DMS 273 treated with DMSO at 0.1 percent for 48 hours (cell line): ENCODE measurements at regions not wholly inside any gene's neighbourhood (a gene's known extent, or its start where the extent isn't known, plus 50 kb on each side); places are given as distances from the start of the nearest gene placed in this dataset.
"Not testable (repeated sequence)": the region's sequence is repeated elsewhere in the genome, so short reads cannot be mapped to it uniquely, and the experiment has no call there.

Experiments
- DNase-seq: peaks from one replicate; lab custom pipeline; 2025; lab: John Stamatoyannopoulos, UW

GRCh38 chr5:24141046-24141445, 503.7 kb downstream of the CDH10 start:
- DNase-seq, result no peak

GRCh38 chr5:24142341-24142740, 502.4 kb downstream of the CDH10 start:
- no peak for DNase-seq

DNA sequence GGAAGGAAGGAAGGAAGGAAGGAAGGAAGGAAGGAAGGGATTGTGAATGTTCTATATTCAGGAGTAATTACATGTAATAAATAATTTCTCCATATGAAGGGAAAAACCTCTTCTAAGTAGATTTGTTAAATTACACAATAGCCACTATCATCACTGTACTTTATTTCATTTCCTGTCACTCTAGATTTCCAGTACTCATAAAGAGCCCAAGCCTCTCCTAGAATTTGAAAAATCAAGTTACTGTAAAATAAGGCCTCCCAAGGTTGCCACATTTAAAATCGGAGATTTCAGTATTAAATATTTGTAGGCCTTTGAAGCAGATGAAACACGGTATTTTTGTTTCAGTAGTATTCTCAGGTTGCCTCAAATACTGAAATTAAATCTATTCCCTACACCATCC, 499.0 kb downstream of the CDH10 start:
- no peak for DNase-seq

GRCh38 chr5:24161559-24161958, 483.2 kb downstream of the CDH10 start:
- no peak for DNase-seq

DNA sequence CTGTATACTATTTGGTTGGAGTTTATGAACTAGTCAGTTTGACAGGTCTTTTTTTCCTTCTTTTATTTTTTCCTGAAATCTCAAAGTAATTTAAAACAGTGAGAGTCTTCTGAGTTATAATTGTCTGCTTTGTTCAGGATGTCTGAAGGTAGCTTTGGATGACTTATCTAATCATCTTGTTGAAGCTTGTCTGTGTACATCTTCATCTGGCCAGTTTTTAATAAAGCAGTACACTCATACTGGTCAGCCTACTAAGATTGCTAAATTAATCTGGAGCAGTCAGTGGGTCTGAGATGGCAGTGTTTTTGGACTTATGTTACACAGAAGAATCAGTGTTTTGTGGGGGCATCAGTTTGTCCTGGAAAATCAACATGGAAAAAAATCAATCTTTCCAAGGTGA, 482.4 kb downstream of the CDH10 start:
- DNase-seq, result no peak

- DNase-seq, result no peak
Measured at GRCh38 chr5:24163091-24163490, 481.7 kb downstream of the CDH10 start.

GRCh38 chr5:24167806-24168205, 477.0 kb downstream of the CDH10 start:
- DNase-seq, result no peak

DNA sequence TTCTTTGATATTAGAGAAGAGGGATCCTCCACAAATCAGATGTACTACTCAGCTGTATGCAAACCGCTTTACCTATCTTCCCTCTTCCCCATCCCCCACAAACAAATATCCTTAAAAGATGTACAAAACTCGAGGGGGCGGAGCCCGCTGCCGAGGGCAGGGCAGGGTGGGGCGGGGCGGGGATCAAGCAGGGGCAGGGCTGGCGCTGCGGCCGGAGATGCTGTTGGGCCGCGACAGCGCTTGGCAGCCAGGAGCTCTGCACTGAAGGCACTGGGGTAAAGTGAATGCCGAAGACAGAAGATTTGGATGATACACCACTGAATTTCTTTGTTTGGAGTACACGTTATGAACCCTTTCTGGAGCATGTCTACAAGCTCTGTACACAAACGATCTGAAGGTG, 474.8 kb downstream of the CDH10 start:
- no peak for DNase-seq

GRCh38 chr5:24170930-24171329, 473.8 kb downstream of the CDH10 start:
- DNase-seq, result not testable (repeated sequence)

- no peak for DNase-seq
Measured at GRCh38 chr5:24177821-24178220, 467.0 kb downstream of the CDH10 start.

- no peak for DNase-seq
Measured at GRCh38 chr5:24183981-24184380, 460.8 kb downstream of the CDH10 start.

DNA sequence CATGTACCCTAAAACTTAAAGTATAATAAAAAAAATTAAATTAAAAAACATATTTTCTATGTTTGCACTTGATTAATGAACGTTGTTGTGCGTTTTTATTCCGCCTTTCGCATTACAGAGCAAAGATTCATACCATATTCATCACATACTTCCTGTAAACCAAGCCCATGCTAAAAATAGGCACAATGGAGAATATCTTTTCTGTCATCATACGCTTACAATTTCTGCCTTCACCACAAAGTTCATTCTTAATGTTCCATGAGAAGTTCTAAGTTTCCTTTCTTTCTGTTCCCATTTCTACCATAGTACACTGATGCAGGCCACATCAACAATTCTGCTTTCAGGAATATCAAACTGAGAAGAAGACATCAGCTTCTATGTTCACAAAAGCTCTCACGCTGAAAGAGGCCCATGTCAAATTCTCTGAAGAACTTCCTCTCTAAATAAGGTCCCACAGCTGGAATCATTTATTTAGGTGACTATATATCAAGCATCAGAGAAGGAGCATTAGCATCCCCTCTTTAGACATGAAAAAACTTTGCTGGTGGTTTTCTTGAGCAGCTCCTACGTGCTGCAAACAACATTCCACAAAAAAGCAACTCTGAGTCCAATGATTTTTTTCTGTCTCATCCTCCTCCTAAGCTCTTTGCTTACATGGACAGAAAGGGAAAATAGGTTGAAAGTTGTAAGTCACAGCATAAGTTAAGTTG, 456.4 kb downstream of the CDH10 start:
- DNase-seq, result no peak

- DNase-seq, result no peak
Measured at GRCh38 chr5:24196789-24197188, 448.0 kb downstream of the CDH10 start.

GRCh38 chr5:24208686-24209106, 436.1 kb downstream of the CDH10 start:
- no peak for DNase-seq

- no peak for DNase-seq
Measured at GRCh38 chr5:24215114-24215513, 429.7 kb downstream of the CDH10 start.

GRCh38 chr5:24222876-24223275, 421.9 kb downstream of the CDH10 start:
- DNase-seq, result no peak

DNA sequence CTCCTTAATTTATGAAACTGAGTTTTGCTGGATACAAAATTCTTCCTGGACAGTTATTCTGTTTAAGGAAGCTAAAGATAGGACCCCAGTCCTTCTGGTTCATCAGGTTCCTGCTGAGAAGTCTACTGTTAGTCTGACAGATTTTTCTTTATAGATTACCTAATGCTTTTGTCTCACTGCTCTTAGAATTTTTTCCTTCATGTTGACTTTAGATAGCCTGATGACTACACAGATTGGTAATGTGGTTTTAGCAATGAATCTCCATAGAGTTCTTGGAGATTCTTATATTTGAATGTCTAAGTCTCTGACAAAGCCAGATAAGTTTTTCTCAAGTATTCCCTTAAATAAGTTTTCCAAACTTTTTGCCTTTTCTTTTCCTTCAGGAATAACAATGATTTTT, 419.7 kb downstream of the CDH10 start:
- DNase-seq, result no peak

DNA sequence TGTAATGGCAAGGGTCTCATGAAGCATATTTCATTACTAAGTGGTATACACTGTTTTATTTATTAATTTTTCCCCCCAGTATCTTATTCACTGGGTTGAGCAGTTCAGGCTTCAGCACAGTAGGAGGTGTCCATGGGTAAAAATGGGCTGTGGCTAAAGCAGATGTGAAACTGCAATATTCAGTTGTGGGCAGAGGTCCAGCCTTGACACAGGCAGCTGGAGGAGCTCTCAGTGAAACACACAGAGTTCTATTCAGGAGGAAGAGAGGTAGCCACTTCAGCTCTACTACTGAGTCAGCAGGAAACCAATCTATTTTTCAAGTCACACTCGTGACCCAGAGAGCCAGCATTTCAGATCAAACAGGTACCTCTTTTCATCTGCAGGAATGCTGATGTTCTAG, 418.3 kb downstream of the CDH10 start:
- DNase-seq, result no peak

DNA sequence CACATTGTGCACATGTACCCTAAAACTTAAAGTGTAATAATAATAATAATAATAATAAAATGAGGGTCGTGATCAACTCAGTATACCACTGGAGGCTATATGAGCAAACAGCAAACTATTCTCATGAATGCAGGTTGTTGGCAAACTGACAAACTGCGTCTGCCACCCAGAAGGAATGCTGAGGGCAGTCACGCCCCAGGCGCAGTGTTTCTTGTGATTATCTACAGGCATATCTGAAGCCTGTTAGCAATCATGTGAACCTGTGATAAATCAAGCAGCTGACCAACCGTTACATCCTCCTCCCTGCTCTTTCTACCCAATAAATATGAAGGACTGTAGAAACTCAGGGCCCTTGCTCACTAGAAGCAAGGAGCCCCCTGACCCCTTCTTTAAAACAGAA, 416.9 kb downstream of the CDH10 start:
- not testable (repeated sequence) for DNase-seq

DNA sequence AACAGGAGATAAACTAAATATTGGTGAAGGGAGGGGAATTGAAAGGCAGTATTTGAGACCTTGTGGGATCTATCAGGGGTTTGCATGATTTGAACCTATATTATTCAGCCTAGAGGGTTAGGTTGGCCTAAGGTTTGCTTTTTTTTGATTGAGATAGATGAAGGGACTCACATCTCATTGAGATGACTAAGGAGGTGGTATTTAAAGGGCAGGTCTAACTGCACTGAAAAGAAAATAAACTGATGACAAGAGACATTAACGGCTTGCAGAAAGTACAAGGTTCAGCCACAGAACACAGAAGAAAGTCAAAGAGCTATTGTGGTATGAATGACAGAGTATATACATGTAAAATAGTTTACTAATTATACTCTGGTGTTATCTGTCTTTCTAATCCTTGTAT, 412.7 kb downstream of the CDH10 start:
- no peak for DNase-seq

DNA sequence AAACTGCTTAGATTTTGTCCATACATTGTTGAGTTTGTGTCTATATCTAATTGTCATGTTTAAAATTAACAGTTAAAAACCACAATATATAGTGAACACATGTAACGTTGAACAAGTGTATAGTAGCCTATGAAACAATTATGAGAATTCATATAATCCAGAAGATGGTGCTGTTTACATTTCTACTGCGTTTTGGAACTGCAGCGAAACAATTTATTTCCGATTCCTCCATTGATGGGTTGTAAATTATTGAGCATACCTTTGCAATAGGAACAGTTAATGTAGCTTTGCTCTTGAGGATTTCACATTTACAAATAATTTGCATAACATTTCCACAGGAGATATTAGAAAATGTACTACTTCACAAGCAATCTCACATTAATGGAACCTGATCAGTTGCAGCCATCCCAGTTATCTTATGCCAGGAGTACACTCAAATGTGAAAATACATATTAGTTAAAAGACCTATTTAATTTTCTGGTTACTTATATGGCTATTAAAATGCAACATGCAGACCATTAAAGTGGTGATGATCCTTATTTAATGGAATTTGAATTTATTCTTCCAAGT, 411.8 kb downstream of the CDH10 start:
- DNase-seq, result no peak

DNA sequence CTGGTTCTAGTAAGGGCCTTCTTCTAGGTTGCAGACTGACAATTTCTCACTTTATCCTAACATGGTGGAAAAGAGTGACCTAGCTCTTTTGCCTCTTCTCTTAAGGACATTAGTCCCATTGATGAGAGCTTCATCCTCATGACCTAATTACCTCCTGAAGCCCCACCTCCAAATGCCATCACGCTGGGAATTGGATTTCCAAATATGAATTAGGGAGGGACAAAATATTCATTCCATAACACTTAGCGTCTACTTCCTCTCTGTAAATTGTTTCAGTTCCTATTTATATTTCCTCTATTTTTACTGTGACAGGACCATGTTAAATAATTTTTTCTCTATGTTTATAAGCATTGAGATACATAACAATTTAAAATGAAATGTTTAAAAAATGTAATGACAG, 408.8 kb downstream of the CDH10 start:
- DNase-seq, result no peak

- DNase-seq, result no peak
Measured at GRCh38 chr5:24245821-24246220, 399.0 kb downstream of the CDH10 start.

DNA sequence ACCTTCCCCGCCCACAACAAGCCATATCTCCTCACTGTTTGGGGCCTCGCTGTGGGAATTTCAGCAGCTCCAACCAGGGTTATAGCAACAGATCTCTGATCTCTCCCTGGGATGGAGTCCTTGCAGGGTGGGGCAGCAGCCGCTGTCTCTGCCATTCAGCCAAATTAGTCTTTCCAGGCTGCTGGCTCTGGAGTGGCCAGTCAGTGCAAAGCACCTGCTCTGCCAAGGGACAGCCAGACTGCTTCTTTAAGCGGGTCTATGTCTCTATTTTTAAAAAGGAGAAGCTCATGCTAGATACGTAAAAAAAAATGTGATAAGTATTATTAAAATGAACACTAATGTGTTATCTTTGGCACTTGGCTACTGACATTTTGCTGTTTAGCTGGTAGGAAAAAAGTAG, 380.2 kb downstream of the CDH10 start:
- no peak for DNase-seq
